ENCODE measurements at regions not wholly inside any gene's neighbourhood (a gene's known extent, or its start where the extent isn't known, plus 50 kb on each side); places are given as distances from the start of the nearest gene placed in this dataset.
"Not testable (repeated sequence)": the region's sequence is repeated elsewhere in the genome, so short reads cannot be mapped to it uniquely, and the experiment has no call there.

DNA sequence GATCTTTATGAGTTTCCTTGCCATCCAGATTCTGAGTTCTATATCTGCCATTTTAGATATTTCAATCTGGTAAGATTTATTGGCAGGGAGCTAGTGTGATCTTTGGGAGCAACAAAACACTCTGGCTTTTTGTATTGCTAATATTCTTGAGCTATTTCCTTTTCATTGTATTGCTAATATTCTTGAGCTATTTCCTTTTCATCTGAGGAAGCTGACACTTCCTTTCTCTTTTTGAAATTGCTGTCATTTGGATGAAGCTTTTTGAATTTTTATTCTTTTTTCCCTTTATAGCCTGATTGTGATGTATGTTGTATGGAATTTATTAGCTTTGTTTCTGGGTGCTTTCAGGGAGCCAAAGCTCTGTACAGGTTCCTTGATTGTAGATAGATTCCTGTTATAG is 873.5 kb upstream of the ATXN8OS start:
- DNase-seq: no peak

DNA sequence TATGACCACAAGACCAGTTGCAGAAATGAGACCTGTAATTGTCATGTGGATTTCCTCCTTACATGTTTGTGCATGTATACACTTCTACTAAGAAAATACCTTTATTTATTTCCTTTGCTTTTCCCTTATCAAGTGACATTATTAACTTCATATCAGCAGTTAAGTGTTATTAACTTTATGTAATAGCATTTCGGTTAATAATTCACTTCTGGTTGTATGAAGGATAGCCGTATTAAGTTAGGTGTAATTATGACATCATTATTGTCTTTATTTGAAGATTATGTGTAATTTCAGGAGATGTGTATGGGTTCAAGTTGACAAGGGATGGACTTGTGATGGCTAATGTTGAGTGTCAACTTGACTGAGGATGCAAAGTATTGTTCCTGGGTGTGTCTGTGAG is 881.2 kb upstream of the ATXN8OS start:
- DNase-seq: no peak

GRCh38 chr13:69221633-69222498 is 885.8 kb upstream of the ATXN8OS start:
- not testable (repeated sequence) for DNase-seq

- no peak for DNase-seq
Observed at GRCh38 chr13:69213396-69213795, 894.2 kb upstream of the ATXN8OS start.

- DNase-seq: no peak
Observed at GRCh38 chr13:69204620-69205019, 903.0 kb upstream of the ATXN8OS start.

DNA sequence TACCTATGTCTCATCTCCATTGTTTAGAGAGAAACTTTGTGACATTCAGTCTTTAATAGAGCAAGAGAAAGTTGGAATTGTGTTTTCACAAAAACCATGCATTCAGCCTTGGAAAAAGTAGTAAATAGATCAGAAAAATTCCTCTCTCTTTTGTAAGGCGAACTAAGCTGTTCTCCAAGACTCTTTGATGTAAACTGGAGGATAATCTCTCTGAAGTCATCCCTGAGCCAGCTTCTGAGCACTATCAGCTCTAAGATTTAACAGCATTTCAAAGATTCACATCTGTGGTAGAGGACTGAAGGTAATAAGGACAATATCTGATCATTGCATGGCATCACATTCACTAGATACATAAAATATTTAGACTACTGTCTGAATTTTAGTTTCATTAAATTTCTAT is 904.6 kb upstream of the ATXN8OS start:
- no peak for DNase-seq

GRCh38 chr13:69199664-69200063 is 908.0 kb upstream of the ATXN8OS start:
- peak; percentile 82 for DNase-seq

GRCh38 chr13:69198706-69199105 is 908.9 kb upstream of the ATXN8OS start:
- DNase-seq: no peak

GRCh38 chr13:69194130-69194529 is 913.5 kb upstream of the ATXN8OS start:
- no peak for DNase-seq

- no peak for DNase-seq
Observed at GRCh38 chr13:69180034-69180433, 927.6 kb upstream of the ATXN8OS start.

GRCh38 chr13:69178000-69178399 is 929.6 kb upstream of the ATXN8OS start:
- no peak for DNase-seq

DNA sequence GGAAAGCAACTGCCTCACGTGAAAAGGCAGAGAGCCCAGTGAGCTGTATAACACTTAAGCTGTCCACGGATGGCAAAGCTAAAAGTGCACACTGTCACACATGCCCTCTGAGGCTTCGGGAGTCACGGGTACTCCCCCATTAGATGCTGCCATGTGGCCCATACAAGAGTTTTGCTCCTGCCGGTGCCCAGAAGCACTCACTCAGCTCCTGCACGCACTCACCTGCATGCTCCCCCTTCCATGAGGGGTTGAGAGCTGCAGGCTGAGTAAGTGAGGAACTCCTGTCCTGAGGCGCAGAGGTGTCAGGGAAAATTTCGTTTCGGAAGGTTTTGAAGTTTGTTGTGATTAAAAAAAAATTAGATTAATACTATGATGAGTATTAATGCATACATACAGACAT is 939.2 kb upstream of the ATXN8OS start:
- DNase-seq: no peak

DNA sequence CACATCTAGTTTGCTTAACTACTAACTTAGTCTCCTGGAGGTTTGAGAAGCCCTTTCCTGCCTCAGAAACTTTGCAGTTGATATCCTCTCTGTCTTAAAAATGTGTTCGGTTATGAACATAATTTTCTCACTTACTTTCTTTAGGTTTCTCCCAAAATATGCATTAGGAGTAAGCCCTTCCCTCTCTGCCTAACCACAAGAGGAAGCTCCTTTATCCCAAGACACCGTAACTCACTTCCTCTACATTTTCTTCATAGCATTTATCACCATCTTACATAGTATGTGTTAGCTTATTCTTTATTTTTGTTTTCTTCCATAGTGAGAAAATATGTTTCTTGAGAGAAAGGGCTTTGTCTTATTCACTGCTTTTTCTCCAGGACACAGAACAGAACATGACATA is 952.5 kb upstream of the ATXN8OS start:
- DNase-seq: no peak

DNA sequence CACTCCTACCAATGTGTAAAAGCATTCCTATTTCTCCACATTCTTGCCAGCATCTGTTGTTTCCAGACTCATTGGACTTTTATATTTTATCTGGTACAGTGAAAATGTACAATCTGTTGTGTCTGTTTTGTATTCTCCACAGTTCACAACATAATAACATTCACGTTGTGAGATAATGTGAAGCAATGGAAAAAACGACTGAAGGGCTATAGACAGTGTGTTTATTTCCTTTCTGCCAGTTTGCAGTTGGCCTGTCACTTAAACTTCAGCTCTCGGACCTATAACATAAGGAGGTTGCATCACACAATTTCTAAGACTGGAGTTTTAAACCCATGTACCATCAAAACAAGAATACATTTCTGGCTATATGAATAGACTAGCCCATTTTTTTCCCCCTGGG is 965.5 kb upstream of the ATXN8OS start:
- no peak for DNase-seq

- DNase-seq: no peak
Observed at GRCh38 chr13:69124996-69125395, 982.6 kb upstream of the ATXN8OS start.

- no peak for DNase-seq
Observed at GRCh38 chr13:69109891-69110525, 997.6 kb upstream of the ATXN8OS start.

- no peak for DNase-seq
Observed at GRCh38 chr13:69108486-69108885, 999.1 kb upstream of the ATXN8OS start.

- DNase-seq: no peak
Observed at GRCh38 chr13:69107436-69107835, 1000.2 kb upstream of the ATXN8OS start.

GRCh38 chr13:69101841-69102240 is 1005.8 kb upstream of the ATXN8OS start:
- no peak for DNase-seq

DNA sequence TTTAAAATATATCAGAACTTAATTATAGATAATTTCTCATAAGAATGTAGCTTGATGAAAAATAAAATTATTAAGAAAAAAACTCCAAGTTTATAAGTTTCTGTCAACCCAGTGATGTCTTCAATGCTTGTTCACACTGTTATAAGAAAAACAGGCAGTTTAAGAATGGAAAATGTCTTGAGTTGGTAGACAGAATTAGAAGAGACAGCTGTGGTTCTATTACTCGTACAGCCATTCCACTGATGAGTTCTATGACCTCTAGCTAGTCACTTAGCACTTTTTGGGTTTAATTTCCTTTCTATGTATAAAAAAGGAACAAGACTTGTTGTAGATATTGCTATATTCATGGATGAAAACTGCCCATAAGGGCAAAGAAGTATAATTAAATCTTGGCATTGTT is 1013.1 kb upstream of the ATXN8OS start:
- DNase-seq: peak; percentile 19

DNA sequence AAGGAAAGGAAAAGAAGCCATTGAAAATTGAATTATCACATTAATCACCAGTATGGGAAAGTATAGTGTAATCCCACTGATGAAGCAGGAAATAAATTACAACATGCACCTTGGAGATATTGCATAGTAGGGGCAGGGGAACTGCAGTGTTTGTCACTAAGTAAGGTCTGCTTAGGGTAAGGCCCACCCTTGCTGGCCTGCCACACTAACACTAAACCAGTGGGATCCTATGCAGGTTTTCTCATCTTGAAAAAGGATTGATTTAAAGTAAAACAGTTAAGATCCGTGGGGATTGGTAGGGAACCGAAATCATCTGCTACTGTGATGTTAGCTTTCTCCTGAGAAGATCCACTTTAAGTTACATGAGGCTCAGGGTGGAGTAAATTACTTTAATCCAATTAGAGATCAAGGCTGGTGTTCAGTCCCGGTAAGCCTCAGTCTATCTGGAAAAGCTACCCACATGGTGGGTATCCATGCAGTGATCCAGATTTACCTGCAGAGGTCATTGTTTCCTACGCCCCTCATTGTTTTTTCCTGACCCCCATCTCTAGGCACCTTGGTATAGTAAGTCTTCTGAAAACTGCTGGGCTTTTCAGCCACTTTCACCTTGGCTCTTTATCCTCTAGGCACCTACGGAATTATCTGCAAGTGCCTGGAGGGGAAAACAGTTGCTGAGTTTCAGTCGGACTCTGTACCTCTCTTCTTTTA is 1014.9 kb upstream of the ATXN8OS start:
- no peak for DNase-seq

DNA sequence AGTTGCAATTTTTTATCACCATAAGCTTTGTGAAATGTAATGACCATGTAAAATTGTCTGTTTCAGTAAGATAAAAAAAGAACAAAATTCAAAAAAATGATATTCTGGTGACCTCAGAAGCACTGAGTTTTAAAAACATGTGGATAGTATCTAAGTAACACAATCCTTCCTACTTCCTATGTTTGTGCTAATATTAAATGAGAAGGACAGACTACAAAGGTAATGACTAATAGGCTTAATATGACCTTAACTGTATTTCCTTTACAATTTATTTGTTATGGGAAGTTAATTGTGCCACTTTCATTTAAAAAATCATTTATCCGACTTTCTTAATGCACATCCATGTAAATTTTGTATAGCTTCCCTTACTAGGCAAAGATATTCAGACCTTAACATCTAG is 1030.4 kb upstream of the ATXN8OS start:
- no peak for DNase-seq

DNA sequence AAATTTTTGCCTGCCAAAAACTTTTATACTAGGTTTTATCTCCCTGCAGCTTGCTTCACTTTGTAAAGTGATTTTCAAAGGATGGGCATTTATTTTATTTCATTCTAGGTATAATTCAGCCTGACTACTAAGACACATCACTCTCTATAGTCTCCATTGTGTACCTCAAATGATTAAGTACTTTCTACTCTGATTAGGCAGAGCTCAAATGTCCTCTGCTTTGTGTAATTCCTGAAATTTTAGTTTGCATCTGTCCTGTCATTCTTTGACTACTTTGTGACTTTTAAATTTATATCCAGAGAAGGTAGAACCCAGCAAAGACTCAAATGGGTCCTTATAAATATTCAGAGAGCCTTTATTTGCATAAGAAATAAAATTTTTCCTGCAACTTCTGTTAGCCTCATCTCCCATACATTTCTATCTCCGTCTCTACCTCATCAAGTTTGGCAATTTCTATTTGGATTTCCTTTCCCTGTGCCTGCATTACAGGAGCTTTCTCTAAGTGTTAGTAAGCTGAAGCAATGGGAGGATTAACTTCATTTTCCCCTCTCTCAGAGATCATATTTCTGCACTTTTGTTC is 1038.0 kb upstream of the ATXN8OS start:
- no peak for DNase-seq

GRCh38 chr13:69050696-69051095 is 1056.9 kb upstream of the ATXN8OS start:
- DNase-seq: no peak

Measured in eye (tissue), 1 donor.